ENCODE measurements at regions not wholly inside any gene's neighbourhood (a gene's known extent, or its start where the extent isn't known, plus 50 kb on each side); places are given as distances from the start of the nearest gene placed in this dataset.

- no peak for TF ChIP-seq CTCF (IDR thresholded peaks at IDR 0.05; ENCODE audit: low read depth, low read length)
- H3K4me3 ChIP-seq (replicated peaks in 1 of 2; ENCODE audit: low read depth in 2 of 2, low read length in 2 of 2), result no peak overlapping the region
- DNase-seq (ENCODE audit: low read depth in 2 of 2), result no peak
Observed at GRCh38 chr2:8059794-8060193, 622.1 kb upstream of the ID2 start.

- H3K4me3 ChIP-seq (replicated peaks in 1 of 2; ENCODE audit: low read depth in 2 of 2, low read length in 2 of 2), result no peak overlapping the region
- DNase-seq (ENCODE audit: low read depth in 2 of 2), result no peak
- no peak for TF ChIP-seq CTCF (IDR thresholded peaks at IDR 0.05; ENCODE audit: low read depth, low read length)
Observed at GRCh38 chr2:8061219-8061618, 620.6 kb upstream of the ID2 start.

- H3K4me3 ChIP-seq (replicated peaks in 1 of 2; ENCODE audit: low read depth in 2 of 2, low read length in 2 of 2), result no peak overlapping the region
- DNase-seq (ENCODE audit: low read depth in 2 of 2), result no peak
- no peak for TF ChIP-seq CTCF (IDR thresholded peaks at IDR 0.05; ENCODE audit: low read depth, low read length)
Observed at GRCh38 chr2:8064603-8065002, 617.3 kb upstream of the ID2 start.

GRCh38 chr2:8065191-8065590 lies 616.7 kb upstream of the ID2 start:
- TF ChIP-seq CTCF (IDR thresholded peaks at IDR 0.05; ENCODE audit: low read depth, low read length), result no peak
- DNase-seq (ENCODE audit: low read depth in 2 of 2), result no peak

GRCh38 chr2:8067784-8068336 lies 614.0 kb upstream of the ID2 start:
- H3K4me3 ChIP-seq (replicated peaks in 1 of 2; ENCODE audit: low read depth in 2 of 2, low read length in 2 of 2), result no peak overlapping the region
- no peak for DNase-seq (ENCODE audit: low read depth in 2 of 2)
- no peak for TF ChIP-seq CTCF (IDR thresholded peaks at IDR 0.05; ENCODE audit: low read depth, low read length)

More at GRCh38 chr2:8065191-8065590, 616.7 kb upstream of the ID2 start:
- no peak overlapping the region for H3K4me3 ChIP-seq (replicated peaks in 1 of 2; ENCODE audit: low read depth in 2 of 2, low read length in 2 of 2)

- H3K4me3 ChIP-seq (replicated peaks in 1 of 2; ENCODE audit: low read depth in 2 of 2, low read length in 2 of 2), result no peak overlapping the region
- TF ChIP-seq CTCF (IDR thresholded peaks at IDR 0.05; ENCODE audit: low read depth, low read length), result no peak
Observed at GRCh38 chr2:8072907-8073306, 608.9 kb upstream of the ID2 start.

GRCh38 chr2:8073916-8074315 lies 607.9 kb upstream of the ID2 start:
- no peak for DNase-seq (ENCODE audit: low read depth in 2 of 2)
- no peak for TF ChIP-seq CTCF (IDR thresholded peaks at IDR 0.05; ENCODE audit: low read depth, low read length)
- no peak overlapping the region for H3K4me3 ChIP-seq (replicated peaks in 1 of 2; ENCODE audit: low read depth in 2 of 2, low read length in 2 of 2)

More at GRCh38 chr2:8072907-8073306, 608.9 kb upstream of the ID2 start:
- DNase-seq (ENCODE audit: low read depth in 2 of 2), result no peak
